Naive thymus-derived CD8-positive, alpha-beta T cell (primary cell): ENCODE measurements at regions not wholly inside any gene's neighbourhood (a gene's known extent, or its start where the extent isn't known, plus 50 kb on each side); places are given as distances from the start of the nearest gene placed in this dataset.

Source experiments
- ATAC-seq, 2 donors: fragments of 150-1000 bp; cut with Tn5 transposase in 1 of 2; sonication (Bioruptor Pico), chemical (Tn5 transposase) in 1 of 2; 1 replicate in 1 of 2; 2 replicates in 1 of 2; pipeline ENCODE4 v1.10.0; 2021; ENCODE audit warnings: mild to moderate bottlenecking in 2 of 2, moderate library complexity in 2 of 2
- POLR2A ChIA-PET: fragments of 350-600 bp; sonication (Branson Sonifier 250); formaldehyde crosslinking; loops from one replicate; lab custom pipeline; 2021; ENCODE audit warnings: antibody characterized with exemption; lab: Charles Lee
- DNase-seq, 10 donors: peaks; one replicate each; pipeline versions ENCODE4 v3.0.0 to v3.0.0-alpha.2; 2020 to 2022
- H3K27ac Mint-ChIP-seq, 10 donors: one replicate each; pipeline ENCODE4 v1.8.0; 2020 to 2022; ENCODE audit warnings: mild to moderate bottlenecking in 10 of 10, mixed read lengths in 10 of 10, moderate library complexity in 4 of 10, inconsistent platforms in 1 of 10
- H3K27me3 Mint-ChIP-seq, 5 donors: one replicate each; pipeline ENCODE4 v1.8.0; 2021 to 2022; ENCODE audit warnings: mixed read lengths in 5 of 5
- H3K36me3 Mint-ChIP-seq, 3 donors: one replicate each; pipeline ENCODE4 v1.8.0; 2020 to 2022; ENCODE audit warnings: mixed read lengths in 3 of 3, mild to moderate bottlenecking in 2 of 3, inconsistent platforms in 1 of 3
- H3K4me1 Mint-ChIP-seq, 4 donors: one replicate each; pipeline ENCODE4 v1.8.0; 2021 to 2022; ENCODE audit warnings: mixed read lengths in 4 of 4
- H3K4me3 Mint-ChIP-seq, 10 donors: one replicate each; pipeline ENCODE4 v1.8.0; 2020 to 2022; ENCODE audit warnings: mild to moderate bottlenecking in 10 of 10, mixed read lengths in 10 of 10, moderate library complexity in 6 of 10, inconsistent platforms in 1 of 10
- H3K9me3 Mint-ChIP-seq, 9 donors: one replicate each; pipeline ENCODE4 v1.8.0; 2020 to 2022; ENCODE audit warnings: mixed read lengths in 9 of 9, mild to moderate bottlenecking in 3 of 9, inconsistent platforms in 1 of 9, moderate library complexity in 1 of 9

DNA sequence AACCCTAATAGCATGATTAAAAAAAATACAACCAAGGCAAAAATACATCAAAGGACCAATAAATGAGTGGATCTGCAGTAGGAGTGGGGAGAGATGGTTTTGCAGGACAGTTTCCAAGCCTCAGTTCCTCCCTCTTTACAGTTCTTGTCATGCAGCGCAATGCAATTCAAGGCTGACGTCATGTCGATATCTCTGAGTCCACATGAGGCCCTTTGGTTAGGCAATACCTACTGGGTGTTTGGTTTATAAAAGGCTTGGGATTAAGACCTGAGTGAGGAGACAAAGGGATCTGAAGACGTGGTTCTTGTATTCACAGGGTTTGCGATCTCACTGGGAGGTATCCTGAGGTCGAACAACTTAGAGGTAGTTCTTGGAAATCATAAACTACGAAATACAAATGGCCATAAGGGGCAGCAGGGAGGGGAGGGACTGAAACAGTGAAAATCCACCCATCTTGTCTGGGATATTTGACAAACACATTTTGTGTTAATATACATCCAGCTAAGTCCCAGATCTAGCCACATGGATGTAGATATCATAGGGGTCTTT is 441.0 kb downstream of the FUT8 start:
- no peak overlapping the region for H3K4me3 Mint-ChIP-seq
- ATAC-seq, result no peak
- POLR2A ChIA-PET, result no interaction called here
- peak overlapping the region in 1 of 10 donors; percentile 66 for H3K27ac Mint-ChIP-seq
- DNase-seq, result no peak
- peaks cover 21 to 46% (median 43%) of the 10 kb centered on the region in 4 donors for H3K4me1 Mint-ChIP-seq
- H3K27me3 Mint-ChIP-seq, result no peaks in the 10 kb centered on the region
- H3K9me3 Mint-ChIP-seq, result peaks cover 0 to 9% (median 0%) of the 10 kb centered on the region in 9 donors
- peaks cover 0 to 5% (median 5%) of the 10 kb centered on the region in 3 donors for H3K36me3 Mint-ChIP-seq

DNA sequence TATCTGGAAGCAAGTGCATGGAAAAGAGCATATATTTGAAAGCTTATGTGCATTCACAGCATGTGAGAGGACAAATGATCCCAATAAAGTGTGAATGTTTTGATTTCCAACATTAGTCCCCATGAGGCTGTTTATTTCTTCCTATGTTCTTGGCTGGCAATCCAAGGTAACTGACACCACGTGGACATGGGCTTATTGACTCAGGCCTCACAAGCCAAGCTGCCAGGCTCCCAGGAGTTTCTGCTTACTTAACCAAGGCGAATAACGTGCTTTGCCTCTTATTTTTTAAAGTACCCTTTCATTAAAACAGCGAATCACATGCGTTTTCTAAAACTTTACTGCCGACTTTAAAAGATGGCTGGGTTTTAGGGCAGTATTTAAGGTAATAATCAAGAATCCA is 441.7 kb downstream of the FUT8 start:
- no peak overlapping the region for H3K4me3 Mint-ChIP-seq
- ATAC-seq (no peak), DNase-seq (no peak)
- no peak overlapping the region for H3K27ac Mint-ChIP-seq
- POLR2A ChIA-PET, result no interaction called here
- H3K27me3 Mint-ChIP-seq, result no peaks in the 10 kb centered on the region
- peaks cover 0 to 13% (median 0%) of the 10 kb centered on the region in 9 donors for H3K9me3 Mint-ChIP-seq
- peaks cover 0 to 5% (median 5%) of the 10 kb centered on the region in 3 donors for H3K36me3 Mint-ChIP-seq
- H3K4me1 Mint-ChIP-seq, result peaks cover 19 to 45% (median 40%) of the 10 kb centered on the region in 4 donors

DNA sequence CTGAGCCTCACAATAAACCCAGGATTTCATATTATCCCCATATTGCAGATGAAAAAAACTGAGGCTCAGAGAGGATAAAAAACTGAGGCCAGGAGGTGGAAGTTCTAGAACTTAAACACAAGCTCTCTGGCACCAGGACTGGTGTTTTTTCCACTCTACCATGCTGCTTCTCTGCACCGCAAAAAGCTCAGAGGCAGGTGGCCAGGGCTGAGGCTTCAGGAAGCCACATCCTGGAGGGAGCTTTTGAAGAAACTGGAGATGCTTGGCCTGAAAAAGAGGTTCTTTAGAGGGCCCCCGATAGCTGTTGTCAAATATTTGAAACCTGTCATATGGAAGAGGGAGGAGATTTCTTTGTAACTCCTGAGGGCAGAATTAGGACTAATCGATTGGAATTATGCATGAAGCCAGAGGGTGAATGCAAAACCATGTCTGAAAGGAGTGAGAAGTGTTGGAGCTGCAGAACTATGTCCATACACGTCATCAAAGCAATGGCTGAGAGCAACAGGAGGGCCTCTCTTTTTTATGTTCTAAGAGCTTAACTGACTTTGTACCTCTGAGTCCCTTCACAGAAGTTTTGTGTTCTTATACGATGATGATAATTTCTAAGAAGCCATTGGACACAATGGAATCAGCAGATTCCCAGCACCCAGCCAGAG is 448.6 kb downstream of the FUT8 start:
- POLR2A ChIA-PET, result interaction anchor here (0.5 to 3.2 kb wide), 11 partner anchors 9 to 653 kb away, joined by 3 to 37 read pairs (median 5); no protein-coding TSS in a partner anchor
- Mint-ChIP-seq H3K27ac (peak overlapping the region; percentile 18 to 88 (median 81)), H3K27me3 (no peaks in the 10 kb centered on the region), H3K36me3 (no peaks in the 10 kb centered on the region), H3K9me3 (peaks cover 0 to 9% (median 2%) of the 10 kb centered on the region in 9 donors), H3K4me3 (peak overlapping the region; percentile 4 to 77 (median 46)), H3K4me1 (peaks cover 46 to 77% (median 66%) of the 10 kb centered on the region in 4 donors)
- peak; percentile 82 to 92 for ATAC-seq
- DNase-seq, result peak in 7 of 10 donors; percentile 18 to 72 (median 52)

DNA sequence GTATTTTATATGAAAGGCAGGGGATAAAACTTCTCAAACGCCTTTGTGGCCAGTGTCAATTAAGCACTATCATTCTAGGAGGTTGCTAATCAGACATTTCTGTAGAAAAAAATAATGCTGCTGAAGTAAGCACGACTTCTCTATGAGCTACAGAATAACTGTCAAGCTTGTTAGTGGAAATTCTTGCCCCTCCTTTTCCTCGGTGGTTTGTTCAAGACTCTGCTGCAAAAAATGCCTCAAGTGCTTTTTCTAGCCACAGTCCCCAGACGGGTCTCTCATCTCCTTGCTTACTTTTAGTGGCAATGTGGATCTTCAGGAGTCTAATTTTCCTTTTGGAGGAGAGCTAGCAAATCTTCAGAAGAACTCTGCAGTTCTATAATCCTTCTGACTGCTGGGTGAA is 452.0 kb downstream of the FUT8 start:
- peaks cover 0 to under 1% (median 0%) of the 10 kb centered on the region in 9 donors for H3K9me3 Mint-ChIP-seq
- peaks cover 46 to 65% (median 62%) of the 10 kb centered on the region in 4 donors for H3K4me1 Mint-ChIP-seq
- peak in 2 of 10 donors; percentile 23 to 27 for DNase-seq
- peak overlapping the region in 8 of 10 donors; percentile 27 to 75 (median 56) for H3K4me3 Mint-ChIP-seq
- peak in 1 of 2 donors; percentile 60 for ATAC-seq
- no peaks in the 10 kb centered on the region for H3K36me3 Mint-ChIP-seq
- H3K27me3 Mint-ChIP-seq, result no peaks in the 10 kb centered on the region
- peak overlapping the region in 9 of 10 donors; percentile 60 to 93 (median 83) for H3K27ac Mint-ChIP-seq
- POLR2A ChIA-PET, result interaction anchor here (0.6 to 6.0 kb wide), 10 partner anchors 10 to 517 kb away, joined by 3 to 35 read pairs (median 5); no protein-coding TSS in a partner anchor

DNA sequence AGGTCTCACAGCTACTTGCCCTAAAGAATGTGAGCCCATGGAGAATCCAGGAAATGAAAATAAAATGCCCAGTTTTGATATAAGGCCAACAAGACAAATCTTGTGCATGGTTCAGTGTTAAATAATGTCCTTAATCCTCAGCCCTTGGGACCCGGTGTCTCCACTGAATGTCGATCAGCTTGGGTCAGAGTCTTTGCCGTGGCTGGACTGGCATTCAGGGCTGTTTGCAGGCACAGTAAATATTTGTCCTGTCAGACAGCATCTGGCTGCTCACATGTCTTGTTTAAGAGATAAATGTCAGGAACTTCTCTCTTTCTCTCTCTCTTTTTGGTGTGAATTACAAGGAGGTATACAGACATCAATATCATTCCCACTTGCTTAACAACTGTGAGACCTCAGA is 452.5 kb downstream of the FUT8 start:
- ATAC-seq (peak in 1 of 2 donors; percentile 5), DNase-seq (no peak)
- Mint-ChIP-seq H3K36me3 (no peaks in the 10 kb centered on the region), H3K9me3 (no peaks in the 10 kb centered on the region), H3K4me3 (peak overlapping the region in 8 of 10 donors; percentile 1 to 75 (median 50)), H3K27me3 (no peaks in the 10 kb centered on the region), H3K27ac (peak overlapping the region in 9 of 10 donors; percentile 60 to 93 (median 76)), H3K4me1 (peaks cover 46 to 64% (median 60%) of the 10 kb centered on the region in 4 donors)
- POLR2A ChIA-PET, result interaction anchor here (0.6 to 6.0 kb wide), 9 partner anchors 9 to 518 kb away, joined by 3 to 35 read pairs (median 5); no protein-coding TSS in a partner anchor

DNA sequence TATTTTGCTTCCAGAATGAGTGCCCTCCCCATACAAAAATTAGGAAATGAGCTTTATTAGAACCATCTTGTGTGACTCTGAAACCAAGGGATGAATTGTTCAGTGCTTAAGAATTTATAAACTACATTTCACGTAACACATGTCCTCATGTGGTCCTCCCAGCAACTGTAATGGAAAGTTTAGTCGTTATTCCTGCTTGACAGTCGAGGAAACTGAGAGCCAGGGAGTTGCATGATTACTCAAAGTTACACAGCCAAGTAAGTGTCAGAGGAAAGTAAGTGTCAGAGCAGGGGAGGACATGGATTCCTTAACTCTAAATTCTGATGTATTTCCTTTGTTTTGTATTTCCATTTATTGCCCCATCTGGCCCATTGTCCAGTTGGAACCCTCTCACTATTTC is 453.9 kb downstream of the FUT8 start:
- Mint-ChIP-seq H3K4me3 (peak overlapping the region in 1 of 10 donors; percentile 5), H3K27ac (peak overlapping the region in 4 of 10 donors; percentile 16 to 73 (median 48)), H3K27me3 (no peaks in the 10 kb centered on the region), H3K4me1 (peaks cover 37 to 54% (median 45%) of the 10 kb centered on the region in 4 donors), H3K9me3 (no peaks in the 10 kb centered on the region), H3K36me3 (no peaks in the 10 kb centered on the region)
- POLR2A ChIA-PET, result interaction anchor here (1.3 to 6.0 kb wide), 2 partner anchors 10 to 20 kb away, joined by 3 to 35 read pairs; no protein-coding TSS in a partner anchor
- ATAC-seq, result no peak
- DNase-seq, result no peak

DNA sequence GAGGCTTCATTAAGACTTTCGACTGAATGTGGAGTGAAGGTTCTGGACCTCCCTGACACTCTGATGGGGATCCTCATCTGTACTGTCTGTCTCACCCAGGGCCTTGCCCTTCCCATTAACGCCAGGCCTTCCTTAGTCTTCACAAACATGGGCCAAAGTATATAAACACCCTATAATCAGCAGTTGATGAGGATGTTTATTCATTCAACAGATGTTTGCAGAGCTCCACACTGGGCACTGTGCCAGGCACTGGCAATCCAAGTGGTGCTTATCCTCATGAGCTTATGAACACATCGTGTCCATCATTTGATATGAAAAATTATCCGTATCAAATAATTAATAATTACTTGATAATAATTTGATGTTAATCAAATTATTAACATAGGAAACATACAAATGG is 454.4 kb downstream of the FUT8 start:
- H3K36me3 Mint-ChIP-seq, result no peaks in the 10 kb centered on the region
- no peaks in the 10 kb centered on the region for H3K27me3 Mint-ChIP-seq
- H3K27ac Mint-ChIP-seq, result peak overlapping the region in 1 of 10 donors; percentile 51
- no peaks in the 10 kb centered on the region for H3K9me3 Mint-ChIP-seq
- POLR2A ChIA-PET, result interaction anchor here (1.3 to 6.0 kb wide), 2 partner anchors 9 to 20 kb away, joined by 3 to 35 read pairs; no protein-coding TSS in a partner anchor
- no peak overlapping the region for H3K4me3 Mint-ChIP-seq
- ATAC-seq (no peak), DNase-seq (no peak)
- peaks cover 33 to 49% (median 41%) of the 10 kb centered on the region in 4 donors for H3K4me1 Mint-ChIP-seq

DNA sequence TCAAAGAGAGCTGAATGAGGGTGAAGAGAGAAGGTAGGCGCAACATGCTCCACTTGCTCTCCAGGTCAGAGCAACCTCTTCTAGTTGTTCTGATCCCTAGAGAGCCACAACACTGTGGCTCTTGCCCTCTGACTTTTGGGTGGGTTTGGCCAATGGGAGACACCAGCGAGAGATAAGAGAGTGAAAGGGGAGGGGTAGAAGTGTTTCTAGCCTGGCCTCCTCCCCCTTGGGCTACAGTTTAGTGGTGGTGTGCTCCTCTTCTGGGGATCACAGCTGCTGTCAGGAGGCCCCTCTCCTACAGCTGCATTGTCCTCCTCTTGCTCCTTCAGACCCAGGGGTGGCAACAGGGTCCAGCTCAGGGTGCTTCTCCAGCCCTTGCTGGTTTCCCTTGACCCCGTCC is 454.8 kb downstream of the FUT8 start:
- H3K9me3 Mint-ChIP-seq, result no peaks in the 10 kb centered on the region
- H3K4me3 Mint-ChIP-seq, result no peak overlapping the region
- no peaks in the 10 kb centered on the region for H3K27me3 Mint-ChIP-seq
- POLR2A ChIA-PET, result interaction anchor here (1.3 to 6.0 kb wide), 2 partner anchors 9 to 21 kb away, joined by 3 to 35 read pairs; no protein-coding TSS in a partner anchor
- H3K36me3 Mint-ChIP-seq, result no peaks in the 10 kb centered on the region
- ATAC-seq, result no peak
- no peak for DNase-seq
- peaks cover 29 to 45% (median 36%) of the 10 kb centered on the region in 4 donors for H3K4me1 Mint-ChIP-seq
- no peak overlapping the region for H3K27ac Mint-ChIP-seq

DNA sequence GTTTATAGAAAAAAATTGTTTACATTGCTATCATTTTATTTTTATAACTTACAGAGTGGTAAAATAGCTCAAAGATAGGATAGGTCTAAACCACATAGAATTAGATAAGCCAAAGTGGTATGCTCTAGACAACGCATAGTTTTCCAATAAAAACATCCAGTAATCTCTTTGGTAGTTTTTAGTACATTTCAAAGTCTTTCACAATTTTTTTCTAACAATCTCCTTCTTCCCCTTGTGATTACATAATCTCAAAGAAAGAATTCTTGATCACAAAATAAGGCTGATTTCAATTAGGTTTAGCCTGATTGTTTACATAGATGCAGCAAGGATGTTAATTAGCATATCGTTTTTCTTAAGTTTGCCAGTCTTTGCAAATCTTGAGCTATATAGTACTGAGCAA is 460.0 kb downstream of the FUT8 start:
- POLR2A ChIA-PET, result no interaction called here

DNA sequence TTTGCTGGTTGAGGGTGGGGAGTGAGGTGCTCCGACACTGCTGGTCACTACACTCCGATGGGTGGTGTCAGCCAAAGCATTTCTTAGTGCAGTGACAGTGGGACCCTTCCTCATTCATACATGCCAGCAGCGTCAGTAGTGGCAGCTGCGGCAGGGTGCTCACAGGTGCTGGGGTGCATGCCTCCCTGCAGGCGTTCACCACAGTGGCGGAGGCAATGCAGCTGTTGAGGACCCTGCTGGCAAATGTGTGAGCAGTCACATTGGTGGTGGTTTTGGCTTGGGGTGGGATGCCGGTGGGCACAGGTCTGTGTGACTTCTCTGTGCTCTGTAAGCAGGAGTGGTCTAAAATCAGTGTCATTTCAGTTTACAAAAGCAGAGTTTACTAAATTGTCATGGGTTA is 464.6 kb downstream of the FUT8 start:
- DNase-seq, result peak in 1 of 10 donors; percentile 10

More for the DNA sequence above, 460.0 kb downstream of the FUT8 start:
- Mint-ChIP-seq H3K9me3 (no peaks in the 10 kb centered on the region), H3K27me3 (no peaks in the 10 kb centered on the region), H3K4me1 (peaks cover 0 to 5% (median under 1%) of the 10 kb centered on the region in 4 donors), H3K4me3 (no peak overlapping the region), H3K36me3 (no peaks in the 10 kb centered on the region), H3K27ac (no peak overlapping the region)
- DNase-seq (no peak), ATAC-seq (no peak)

DNA sequence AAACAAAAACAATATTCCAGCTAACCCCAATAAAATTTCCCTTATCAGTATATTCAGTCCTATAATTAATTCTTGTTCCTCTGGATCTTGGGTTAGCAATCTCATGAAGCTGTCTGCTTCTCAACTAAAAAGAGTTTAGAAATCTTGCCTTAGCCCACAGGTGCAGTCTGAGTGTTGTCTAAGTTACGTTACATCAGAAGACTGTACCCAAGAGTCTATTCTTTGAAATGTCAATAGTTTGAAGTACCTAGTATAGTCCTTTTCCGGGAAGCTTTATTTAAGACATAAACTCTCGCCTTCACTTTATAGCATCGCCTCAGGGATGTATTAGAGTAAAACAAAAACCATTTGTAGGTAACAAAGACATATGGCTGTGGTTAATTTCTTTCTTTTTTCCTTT is 465.1 kb downstream of the FUT8 start:
- Mint-ChIP-seq H3K4me3 (peak overlapping the region in 3 of 10 donors; percentile 33 to 54 (median 46)), H3K36me3 (peaks cover 0 to 5% (median 0%) of the 10 kb centered on the region in 3 donors), H3K27ac (peak overlapping the region in 2 of 10 donors; percentile 56 to 92), H3K9me3 (peaks cover 0 to 5% (median 0%) of the 10 kb centered on the region in 9 donors), H3K4me1 (peaks cover 10 to 31% (median 20%) of the 10 kb centered on the region in 4 donors), H3K27me3 (no peaks in the 10 kb centered on the region)
- POLR2A ChIA-PET, result interaction anchor here (0.7 to 2.8 kb wide), 10 partner anchors 8 to 713 kb away, joined by 3 to 16 read pairs (median 4); no protein-coding TSS in a partner anchor
- DNase-seq, result peak in 2 of 10 donors; percentile 28 to 49
- peak; percentile 87 to 88 for ATAC-seq

More for the DNA sequence above, 464.6 kb downstream of the FUT8 start:
- Mint-ChIP-seq H3K36me3 (peaks cover 0 to 5% (median 0%) of the 10 kb centered on the region in 3 donors), H3K4me3 (peak overlapping the region in 3 of 10 donors; percentile 26 to 54 (median 52)), H3K27me3 (no peaks in the 10 kb centered on the region), H3K27ac (peak overlapping the region in 2 of 10 donors; percentile 76 to 92), H3K9me3 (peaks cover 0 to 5% (median 0%) of the 10 kb centered on the region in 9 donors), H3K4me1 (peaks cover 10 to 31% (median 20%) of the 10 kb centered on the region in 4 donors)
- ATAC-seq, result peak; percentile 47 to 51
- POLR2A ChIA-PET, result interaction anchor here (0.9 to 2.8 kb wide), 8 partner anchors 8 to 713 kb away, joined by 3 to 16 read pairs (median 4); no protein-coding TSS in a partner anchor

DNA sequence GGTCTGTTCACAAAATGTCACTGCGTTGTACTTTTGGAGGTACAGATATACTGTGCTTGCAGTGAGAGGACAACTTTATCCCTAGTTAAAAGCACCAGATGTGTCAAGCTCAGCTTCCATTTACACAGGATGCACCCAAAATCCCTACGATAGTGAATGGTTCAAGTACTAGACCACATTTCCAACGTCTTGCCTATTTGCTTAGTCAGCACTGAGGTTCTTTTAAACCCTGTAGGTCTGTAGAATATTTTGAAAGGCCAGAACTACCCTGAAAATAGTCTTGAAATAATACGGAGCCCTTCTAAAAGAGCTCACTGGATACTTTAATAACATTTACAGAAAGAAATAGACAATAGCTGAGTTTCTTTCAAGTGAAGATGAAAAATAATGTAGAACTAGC is 466.1 kb downstream of the FUT8 start:
- peak overlapping the region in 1 of 10 donors; percentile 0 for H3K4me3 Mint-ChIP-seq
- H3K9me3 Mint-ChIP-seq, result peaks cover 0 to 5% (median 0%) of the 10 kb centered on the region in 9 donors
- H3K4me1 Mint-ChIP-seq, result peaks cover 10 to 31% (median 20%) of the 10 kb centered on the region in 4 donors
- no peak for ATAC-seq
- POLR2A ChIA-PET, result interaction anchor here (0.6 to 2.8 kb wide), 6 partner anchors 9 to 46 kb away, joined by 3 to 16 read pairs (median 4); no protein-coding TSS in a partner anchor
- DNase-seq, result no peak
- peaks cover 0 to 5% (median 0%) of the 10 kb centered on the region in 3 donors for H3K36me3 Mint-ChIP-seq
- H3K27me3 Mint-ChIP-seq, result no peaks in the 10 kb centered on the region
- H3K27ac Mint-ChIP-seq, result peak overlapping the region in 1 of 10 donors; percentile 5
